Suprapubic skin (tissue), 4 donors: ENCODE measurements at regions not wholly inside any gene's neighbourhood (a gene's known extent, or its start where the extent isn't known, plus 50 kb on each side); places are given as distances from the start of the nearest gene placed in this dataset.
"Not testable (repeated sequence)": the region's sequence is repeated elsewhere in the genome, so short reads cannot be mapped to it uniquely, and the experiment has no call there.

Experiments
- DNase-seq, 2 donors: peaks; one replicate each; pipeline ENCODE4 v3.0.0-alpha.2; 2019; ENCODE audit warnings: low spot score in 2 of 2
- H3K27ac ChIP-seq: fragments of 200-600 bp; sonication (generic); one replicate; pipeline ENCODE4 v1.5.1; 2019
- H3K27me3 ChIP-seq: fragments of 200-600 bp; sonication (generic); one replicate; pipeline ENCODE4 v1.5.1; 2019
- H3K36me3 ChIP-seq: fragments of 200-600 bp; sonication (generic); one replicate; pipeline ENCODE4 v1.5.1; 2019
- H3K4me1 ChIP-seq: fragments of 200-600 bp; sonication (generic); one replicate; pipeline ENCODE4 v1.5.1; 2019
- H3K4me3 ChIP-seq: fragments of 200-600 bp; sonication (generic); one replicate; pipeline ENCODE4 v1.5.1; 2019; ENCODE audit warnings: mild to moderate bottlenecking
- H3K9me3 ChIP-seq: fragments of 200-600 bp; sonication (generic); one replicate; pipeline ENCODE4 v1.5.1; 2019
- CTCF ChIP-seq, 2 donors: fragments of 200-600 bp in 1 of 2; fragments of 450-650 bp in 1 of 2; sonication (generic) in 1 of 2; IDR thresholded peaks; one replicate each; pipeline ENCODE4 v1.5.1; 2016 to 2019; ENCODE audit warnings: antibody characterized with exemption in 2 of 2, mild to moderate bottlenecking in 1 of 2, moderate library complexity in 1 of 2
- EP300 ChIP-seq: sonication (generic); formaldehyde crosslinking; IDR thresholded peaks from one replicate; pipeline ENCODE4 v1.6.1; 2017; ENCODE audit warnings: antibody characterized with exemption
- POLR2A ChIP-seq, 2 donors: fragments of 450-650 bp; IDR thresholded peaks; one replicate each; pipeline ENCODE4 v1.6.1; 2017; ENCODE audit warnings: antibody characterized with exemption in 2 of 2, mild to moderate bottlenecking in 2 of 2, moderate library complexity in 2 of 2
- POLR2AphosphoS5 ChIP-seq, 3 donors: sonication (generic); formaldehyde crosslinking; IDR thresholded peaks; one replicate each; pipeline ENCODE4 v1.6.1; 2017; ENCODE audit warnings: antibody characterized with exemption in 3 of 3
- WGBS: methylation state at CpG from one replicate; pipeline ENCODE4 v1.1.5; 2018; 5-methylcytosine and 5-hydroxymethylcytosine counted together

- no peak for DNase-seq
- WGBS: 54% methylated on average over 4 of the region's 4 CpGs
- H3K27me3 ChIP-seq: no peaks in the 10 kb centered on the region
- no peak overlapping the region for H3K4me3 ChIP-seq
- H3K4me1 ChIP-seq: no peaks in the 10 kb centered on the region
- H3K9me3 ChIP-seq: no peaks in the 10 kb centered on the region
- no peak for TF ChIP-seq POLR2AphosphoS5 (IDR thresholded peaks at IDR 0.05)
- no peak for TF ChIP-seq CTCF (IDR thresholded peaks at IDR 0.05)
- no peak for TF ChIP-seq EP300
- no peak for TF ChIP-seq POLR2A (IDR thresholded peaks at IDR 0.05)
- H3K36me3 ChIP-seq: no peaks in the 10 kb centered on the region
- H3K27ac ChIP-seq: no peak overlapping the region
Observed at GRCh38 chr6:67129780-67130179, 1422.8 kb upstream of the EYS start.

- Histone ChIP-seq H3K27me3 (no peaks in the 10 kb centered on the region), H3K36me3 (no peaks in the 10 kb centered on the region), H3K4me3 (no peak overlapping the region), H3K9me3 (no peaks in the 10 kb centered on the region), H3K4me1 (no peaks in the 10 kb centered on the region), H3K27ac (no peak overlapping the region)
- WGBS: 16% methylated on average over 1 of the region's 1 CpG
- no peak for TF ChIP-seq EP300
- no peak for DNase-seq
Observed at GRCh38 chr6:67127041-67127440, 1420.0 kb upstream of the EYS start.

GRCh38 chr6:67121115-67121514, 1414.1 kb upstream of the EYS start:
- H3K36me3 ChIP-seq: no peaks in the 10 kb centered on the region
- TF ChIP-seq EP300 (no peak), POLR2AphosphoS5 (IDR thresholded peaks at IDR 0.05) (no peak), POLR2A (IDR thresholded peaks at IDR 0.05) (no peak), CTCF (IDR thresholded peaks at IDR 0.05) (no peak)
- H3K4me3 ChIP-seq: no peak overlapping the region
- H3K9me3 ChIP-seq: no peaks in the 10 kb centered on the region
- DNase-seq: no peak
- H3K4me1 ChIP-seq: no peaks in the 10 kb centered on the region
- H3K27ac ChIP-seq: no peak overlapping the region
- 71% methylated on average over 3 of the region's 3 CpGs for WGBS
- H3K27me3 ChIP-seq: no peaks in the 10 kb centered on the region

GRCh38 chr6:67112120-67112519, 1405.1 kb upstream of the EYS start:
- no peak for TF ChIP-seq POLR2AphosphoS5 (IDR thresholded peaks at IDR 0.05)
- TF ChIP-seq CTCF (IDR thresholded peaks at IDR 0.05): no peak
- no peak for TF ChIP-seq EP300
- TF ChIP-seq POLR2A (IDR thresholded peaks at IDR 0.05): no peak
- WGBS: 7% methylated on average over 5 of the region's 5 CpGs
- Histone ChIP-seq H3K27ac (no peak overlapping the region), H3K27me3 (no peaks in the 10 kb centered on the region), H3K36me3 (no peaks in the 10 kb centered on the region), H3K9me3 (no peaks in the 10 kb centered on the region), H3K4me3 (no peak overlapping the region), H3K4me1 (no peaks in the 10 kb centered on the region)
- no peak for DNase-seq

- H3K4me1 ChIP-seq: no peaks in the 10 kb centered on the region
- no peaks in the 10 kb centered on the region for H3K36me3 ChIP-seq
- no peaks in the 10 kb centered on the region for H3K27me3 ChIP-seq
- no peak overlapping the region for H3K27ac ChIP-seq
- TF ChIP-seq EP300 (no peak), POLR2A (IDR thresholded peaks at IDR 0.05) (no peak), CTCF (IDR thresholded peaks at IDR 0.05) (no peak), POLR2AphosphoS5 (IDR thresholded peaks at IDR 0.05) (no peak)
- no peaks in the 10 kb centered on the region for H3K9me3 ChIP-seq
- no peak overlapping the region for H3K4me3 ChIP-seq
- DNase-seq: no peak
- 78% methylated on average over 1 of the region's 1 CpG for whole genome bisulfite sequencing
Observed at GRCh38 chr6:67102743-67103142, 1395.7 kb upstream of the EYS start.

GRCh38 chr6:67095618-67096226, 1388.7 kb upstream of the EYS start:
- not testable (repeated sequence) for H3K4me1 ChIP-seq, H3K9me3 ChIP-seq, DNase-seq, H3K36me3 ChIP-seq, H3K27me3 ChIP-seq, H3K4me3 ChIP-seq, H3K27ac ChIP-seq
- 100% methylated on average over 3 of the region's 11 CpGs for WGBS
